Neural cell (in vitro differentiated cells): ENCODE measurements at regions not wholly inside any gene's neighbourhood (a gene's known extent, or its start where the extent isn't known, plus 50 kb on each side); places are given as distances from the start of the nearest gene placed in this dataset.

ENCODE experiments used
- H2AFZ ChIP-seq: fragments of 200-600, 300-800 bp; sonication (generic), shearing (Covaris generic); 2 replicates; pipeline ENCODE4 v1.6.0; 2014; ENCODE audit warnings: low read depth, mild to moderate bottlenecking, antibody characterized with exemption, low read length, moderate library complexity
- H3F3A ChIP-seq: fragments of 200-600 bp; shearing (Covaris generic); 2 replicates; pipeline ENCODE4 v1.6.1; 2016; ENCODE audit warnings: mild to moderate bottlenecking, moderate library complexity, mixed read lengths, antibody characterized with exemption, low read length; ENCODE audit not compliant: insufficient read depth, poor library complexity, severe bottlenecking
- H3K27ac ChIP-seq: fragments of 200-600, 300-800 bp; sonication (generic), shearing (Covaris generic); 2 replicates; pipeline ENCODE4 v1.5.1; 2014; ENCODE audit warnings: mild to moderate bottlenecking, low read length, moderate library complexity
- H3K27me3 ChIP-seq: fragments of 300-800, 200-600 bp; sonication (generic), shearing (Covaris generic); 2 replicates; pipeline ENCODE4 v1.6.0; 2014; ENCODE audit warnings: mild to moderate bottlenecking, low read depth, low read length, moderate library complexity; ENCODE audit not compliant: insufficient read depth
- H3K36me3 ChIP-seq: fragments of 300-800, 200-600 bp; sonication (generic), shearing (Covaris generic); 2 replicates; pipeline ENCODE4 v1.5.1; 2014; ENCODE audit warnings: mild to moderate bottlenecking, antibody characterized with exemption, low read length, moderate library complexity; ENCODE audit not compliant: insufficient read depth
- H3K4me2 ChIP-seq: fragments of 300-800, 200-600 bp; sonication (generic), shearing (Covaris generic); 2 replicates; pipeline ENCODE4 v1.6.0; 2014; ENCODE audit warnings: mild to moderate bottlenecking, low read length
- H3K4me3 ChIP-seq: fragments of 300-800, 200-600 bp; sonication (generic), shearing (Covaris generic); 2 replicates; pipeline ENCODE4 v1.5.1; 2014; ENCODE audit warnings: mild to moderate bottlenecking, low read length, moderate library complexity
- H3K79me2 ChIP-seq: fragments of 200-600 bp; shearing (Covaris generic); replicated peaks from 2 replicates; pipeline ENCODE4 v1.6.0; 2014; ENCODE audit warnings: mild to moderate bottlenecking, low read length, moderate library complexity; ENCODE audit not compliant: insufficient read depth
- H3K9ac ChIP-seq: fragments of 300-800, 200-600 bp; sonication (generic), shearing (Covaris generic); 2 replicates; pipeline ENCODE4 v1.6.1; 2016; ENCODE audit warnings: mild to moderate bottlenecking, low read length, mixed read lengths
- H3K9me2 ChIP-seq: fragments of 200-600 bp; shearing (Covaris generic); 2 replicates; pipeline ENCODE4 v1.6.1; 2016; ENCODE audit warnings: mild to moderate bottlenecking, low read length, mixed read lengths; ENCODE audit not compliant: insufficient read depth
- H3K9me3 ChIP-seq: fragments of 200-600, 300-800 bp; sonication (generic), shearing (Covaris generic); 2 replicates; pipeline ENCODE4 v1.6.1; 2016; ENCODE audit warnings: mild to moderate bottlenecking, mixed run types, low read length, moderate library complexity, mixed read lengths
- H4K20me1 ChIP-seq: fragments of 200-600 bp; shearing (Covaris generic); 2 replicates; pipeline ENCODE4 v1.6.1; 2016; ENCODE audit warnings: mild to moderate bottlenecking, mixed run types; ENCODE audit not compliant: insufficient read depth
- EP300 ChIP-seq: fragments of 450-650 bp; conservative IDR thresholded peaks from 2 replicates; pipeline ENCODE4 v1.6.1; 2014; ENCODE audit warnings: antibody characterized with exemption, mild to moderate bottlenecking, moderate library complexity; ENCODE audit not compliant: poor library complexity, severe bottlenecking
- EZH2 ChIP-seq: fragments of 200-600, 300-800 bp; shearing (Covaris generic), sonication (generic); IDR thresholded peaks from 2 replicates; pipeline ENCODE4 v1.6.1; 2014; ENCODE audit warnings: antibody characterized with exemption, low read length, borderline replicate concordance, mild to moderate bottlenecking; ENCODE audit not compliant: insufficient read depth, poor library complexity, severe bottlenecking
- MXI1 ChIP-seq: fragments of 450-650 bp; conservative IDR thresholded peaks from 2 replicates; pipeline ENCODE4 v1.6.1; 2014; ENCODE audit warnings: antibody characterized with exemption, mild to moderate bottlenecking; ENCODE audit not compliant: poor library complexity, severe bottlenecking
- POLR2AphosphoS5 ChIP-seq: IDR thresholded peaks from 2 replicates; pipeline ENCODE4 v1.6.1; 2012
- RAD21 ChIP-seq: fragments of 450-650 bp; conservative IDR thresholded peaks from 2 replicates; pipeline ENCODE4 v1.6.1; 2014; ENCODE audit warnings: antibody characterized with exemption, mild to moderate bottlenecking, moderate library complexity
- SMC3 ChIP-seq: fragments of 450-650 bp; conservative IDR thresholded peaks from 2 replicates; pipeline ENCODE4 v1.6.1; 2014; ENCODE audit warnings: antibody characterized with exemption, mild to moderate bottlenecking, moderate library complexity; ENCODE audit not compliant: poor library complexity
- TAF1 ChIP-seq: IDR thresholded peaks from 2 replicates; pipeline ENCODE4 v1.6.1; 2012; ENCODE audit warnings: low read depth
- TF ChIP-seq, protein P1 (sequence below): IDR thresholded peaks from 2 replicates; pipeline ENCODE4 v1.6.1; 2012; ENCODE audit warnings: borderline replicate concordance
- TF ChIP-seq, protein P2 (sequence below): fragments of 450-650 bp; IDR thresholded peaks from 2 replicates; pipeline ENCODE4 v1.5.1; 2014; ENCODE audit warnings: antibody characterized with exemption, mild to moderate bottlenecking, moderate library complexity; ENCODE audit not compliant: poor library complexity, severe bottlenecking

- H3K27ac ChIP-seq = no peak overlapping the region
- TF ChIP-seq TAF1 = no peak
- no peak for TF ChIP-seq EP300
- TF ChIP-seq, protein P1, sequence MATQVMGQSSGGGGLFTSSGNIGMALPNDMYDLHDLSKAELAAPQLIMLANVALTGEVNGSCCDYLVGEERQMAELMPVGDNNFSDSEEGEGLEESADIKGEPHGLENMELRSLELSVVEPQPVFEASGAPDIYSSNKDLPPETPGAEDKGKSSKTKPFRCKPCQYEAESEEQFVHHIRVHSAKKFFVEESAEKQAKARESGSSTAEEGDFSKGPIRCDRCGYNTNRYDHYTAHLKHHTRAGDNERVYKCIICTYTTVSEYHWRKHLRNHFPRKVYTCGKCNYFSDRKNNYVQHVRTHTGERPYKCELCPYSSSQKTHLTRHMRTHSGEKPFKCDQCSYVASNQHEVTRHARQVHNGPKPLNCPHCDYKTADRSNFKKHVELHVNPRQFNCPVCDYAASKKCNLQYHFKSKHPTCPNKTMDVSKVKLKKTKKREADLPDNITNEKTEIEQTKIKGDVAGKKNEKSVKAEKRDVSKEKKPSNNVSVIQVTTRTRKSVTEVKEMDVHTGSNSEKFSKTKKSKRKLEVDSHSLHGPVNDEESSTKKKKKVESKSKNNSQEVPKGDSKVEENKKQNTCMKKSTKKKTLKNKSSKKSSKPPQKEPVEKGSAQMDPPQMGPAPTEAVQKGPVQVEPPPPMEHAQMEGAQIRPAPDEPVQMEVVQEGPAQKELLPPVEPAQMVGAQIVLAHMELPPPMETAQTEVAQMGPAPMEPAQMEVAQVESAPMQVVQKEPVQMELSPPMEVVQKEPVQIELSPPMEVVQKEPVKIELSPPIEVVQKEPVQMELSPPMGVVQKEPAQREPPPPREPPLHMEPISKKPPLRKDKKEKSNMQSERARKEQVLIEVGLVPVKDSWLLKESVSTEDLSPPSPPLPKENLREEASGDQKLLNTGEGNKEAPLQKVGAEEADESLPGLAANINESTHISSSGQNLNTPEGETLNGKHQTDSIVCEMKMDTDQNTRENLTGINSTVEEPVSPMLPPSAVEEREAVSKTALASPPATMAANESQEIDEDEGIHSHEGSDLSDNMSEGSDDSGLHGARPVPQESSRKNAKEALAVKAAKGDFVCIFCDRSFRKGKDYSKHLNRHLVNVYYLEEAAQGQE = no peak
- TF ChIP-seq SMC3 = no peak
- no peak for TF ChIP-seq EZH2
- no peak for TF ChIP-seq MXI1
- TF ChIP-seq, protein P2, sequence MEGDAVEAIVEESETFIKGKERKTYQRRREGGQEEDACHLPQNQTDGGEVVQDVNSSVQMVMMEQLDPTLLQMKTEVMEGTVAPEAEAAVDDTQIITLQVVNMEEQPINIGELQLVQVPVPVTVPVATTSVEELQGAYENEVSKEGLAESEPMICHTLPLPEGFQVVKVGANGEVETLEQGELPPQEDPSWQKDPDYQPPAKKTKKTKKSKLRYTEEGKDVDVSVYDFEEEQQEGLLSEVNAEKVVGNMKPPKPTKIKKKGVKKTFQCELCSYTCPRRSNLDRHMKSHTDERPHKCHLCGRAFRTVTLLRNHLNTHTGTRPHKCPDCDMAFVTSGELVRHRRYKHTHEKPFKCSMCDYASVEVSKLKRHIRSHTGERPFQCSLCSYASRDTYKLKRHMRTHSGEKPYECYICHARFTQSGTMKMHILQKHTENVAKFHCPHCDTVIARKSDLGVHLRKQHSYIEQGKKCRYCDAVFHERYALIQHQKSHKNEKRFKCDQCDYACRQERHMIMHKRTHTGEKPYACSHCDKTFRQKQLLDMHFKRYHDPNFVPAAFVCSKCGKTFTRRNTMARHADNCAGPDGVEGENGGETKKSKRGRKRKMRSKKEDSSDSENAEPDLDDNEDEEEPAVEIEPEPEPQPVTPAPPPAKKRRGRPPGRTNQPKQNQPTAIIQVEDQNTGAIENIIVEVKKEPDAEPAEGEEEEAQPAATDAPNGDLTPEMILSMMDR = no peak
- no peak for TF ChIP-seq POLR2AphosphoS5
- TF ChIP-seq RAD21 = no peak
- H3K9ac ChIP-seq = no peak overlapping the region
- peaks cover 3% of the 10 kb centered on the region for H3F3A ChIP-seq
- H3K4me3 ChIP-seq = no peak overlapping the region
- H3K79me2 ChIP-seq = no peaks in the 10 kb centered on the region
- no peak overlapping the region for H3K4me2 ChIP-seq
- no peaks in the 10 kb centered on the region for H3K9me2 ChIP-seq
- no peak overlapping the region for H2AFZ ChIP-seq
- no peaks in the 10 kb centered on the region for H3K9me3 ChIP-seq
- H3K36me3 ChIP-seq = no peaks in the 10 kb centered on the region
- H4K20me1 ChIP-seq = no peaks in the 10 kb centered on the region
- H3K27me3 ChIP-seq = no peaks in the 10 kb centered on the region
Observed at GRCh38 chr2:181268174-181268867, 188.9 kb upstream of the ITGA4 start.

GRCh38 chr2:181273986-181274385 lies 183.2 kb upstream of the ITGA4 start:
- peaks cover 3% of the 10 kb centered on the region for H3F3A ChIP-seq
- H3K9me3 ChIP-seq = no peaks in the 10 kb centered on the region
- H3K27me3 ChIP-seq = no peaks in the 10 kb centered on the region
- no peak overlapping the region for H3K9ac ChIP-seq
- no peak overlapping the region for H2AFZ ChIP-seq
- TF ChIP-seq EZH2 = no peak
- TF ChIP-seq, protein P1 = no peak
- TF ChIP-seq RAD21 = no peak
- TF ChIP-seq TAF1 = no peak
- TF ChIP-seq MXI1 = no peak
- no peak for TF ChIP-seq EP300
- TF ChIP-seq SMC3 = no peak
- TF ChIP-seq, protein P2 = no peak
- TF ChIP-seq POLR2AphosphoS5 = no peak
- H4K20me1 ChIP-seq = no peaks in the 10 kb centered on the region
- H3K4me3 ChIP-seq = no peak overlapping the region
- no peaks in the 10 kb centered on the region for H3K36me3 ChIP-seq
- H3K4me2 ChIP-seq = no peak overlapping the region
- H3K27ac ChIP-seq = no peak overlapping the region
- H3K9me2 ChIP-seq = no peaks in the 10 kb centered on the region
- H3K79me2 ChIP-seq = no peaks in the 10 kb centered on the region
